Choroid plexus epithelial cell (primary cell): ENCODE measurements at regions not wholly inside any gene's neighbourhood (a gene's known extent, or its start where the extent isn't known, plus 50 kb on each side); places are given as distances from the start of the nearest gene placed in this dataset.
"Not testable (repeated sequence)": the region's sequence is repeated elsewhere in the genome, so short reads cannot be mapped to it uniquely, and the experiment has no call there.

Experiments used
- DNase-seq: peaks from one replicate; pipeline ENCODE4 v3.0.0-alpha.2; 2010; ENCODE audit warnings: low read depth
- H3K4me3 ChIP-seq: 2 replicates; pipeline ENCODE4 v1.5.1; 2011; ENCODE audit warnings: low read depth, mild to moderate bottlenecking, control low read depth, low read length, moderate library complexity
- TF ChIP-seq, protein P1 (sequence below): conservative IDR thresholded peaks from 2 replicates; pipeline ENCODE4 v1.5.1; 2011; ENCODE audit warnings: low read depth, mild to moderate bottlenecking, control low read depth, inconsistent platforms, low read length, moderate library complexity

- H3K4me3 ChIP-seq, result no peak overlapping the region
- TF ChIP-seq, protein P1, sequence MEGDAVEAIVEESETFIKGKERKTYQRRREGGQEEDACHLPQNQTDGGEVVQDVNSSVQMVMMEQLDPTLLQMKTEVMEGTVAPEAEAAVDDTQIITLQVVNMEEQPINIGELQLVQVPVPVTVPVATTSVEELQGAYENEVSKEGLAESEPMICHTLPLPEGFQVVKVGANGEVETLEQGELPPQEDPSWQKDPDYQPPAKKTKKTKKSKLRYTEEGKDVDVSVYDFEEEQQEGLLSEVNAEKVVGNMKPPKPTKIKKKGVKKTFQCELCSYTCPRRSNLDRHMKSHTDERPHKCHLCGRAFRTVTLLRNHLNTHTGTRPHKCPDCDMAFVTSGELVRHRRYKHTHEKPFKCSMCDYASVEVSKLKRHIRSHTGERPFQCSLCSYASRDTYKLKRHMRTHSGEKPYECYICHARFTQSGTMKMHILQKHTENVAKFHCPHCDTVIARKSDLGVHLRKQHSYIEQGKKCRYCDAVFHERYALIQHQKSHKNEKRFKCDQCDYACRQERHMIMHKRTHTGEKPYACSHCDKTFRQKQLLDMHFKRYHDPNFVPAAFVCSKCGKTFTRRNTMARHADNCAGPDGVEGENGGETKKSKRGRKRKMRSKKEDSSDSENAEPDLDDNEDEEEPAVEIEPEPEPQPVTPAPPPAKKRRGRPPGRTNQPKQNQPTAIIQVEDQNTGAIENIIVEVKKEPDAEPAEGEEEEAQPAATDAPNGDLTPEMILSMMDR, result no peak
- no peak for DNase-seq
These were observed 543.2 kb upstream of the B3GAT1 start for GRCh38 chr11:134955281-134955680.

DNA sequence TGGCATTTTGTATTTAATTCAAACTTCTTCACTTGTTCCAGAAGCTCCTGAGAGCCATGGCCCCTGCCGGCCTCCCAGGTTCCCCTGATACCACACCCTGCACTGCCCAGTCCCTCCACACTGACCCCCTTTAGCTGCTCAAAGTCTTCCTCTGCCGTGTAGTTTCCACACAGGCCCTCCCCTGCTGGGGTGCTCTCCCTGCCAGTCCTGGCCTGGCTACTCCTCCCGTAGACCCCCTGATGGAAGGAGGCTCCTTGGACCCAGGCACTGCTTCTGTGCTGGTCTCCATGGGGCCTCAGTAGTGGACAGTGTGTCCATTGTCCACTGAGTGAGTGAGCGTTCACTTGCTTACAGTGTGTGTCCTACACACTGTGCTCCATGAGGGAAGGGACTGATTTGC, 542.4 kb upstream of the B3GAT1 start:
- not testable (repeated sequence) for DNase-seq, H3K4me3 ChIP-seq

GRCh38 chr11:134953417-134953970, 541.5 kb upstream of the B3GAT1 start:
- not testable (repeated sequence) for H3K4me3 ChIP-seq, DNase-seq

DNA sequence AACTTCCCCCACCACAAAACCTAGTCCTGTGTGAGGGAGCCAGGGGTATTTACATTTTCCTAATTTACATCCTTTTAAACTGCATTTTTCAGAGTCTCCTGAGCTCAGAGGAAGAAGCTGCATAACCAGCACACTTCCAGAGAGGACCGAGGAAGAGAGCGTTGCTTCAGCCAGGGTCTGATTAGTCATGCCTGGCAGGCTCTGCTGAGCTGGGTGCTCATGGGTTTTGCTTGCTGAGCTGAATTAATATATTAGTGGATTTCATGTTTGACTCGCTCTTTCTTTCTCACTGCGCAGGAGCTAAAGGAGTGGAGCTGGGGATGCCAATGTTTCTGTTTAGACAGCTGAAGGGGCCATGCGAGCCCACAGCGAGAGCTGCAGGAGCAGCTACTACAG, 539.3 kb upstream of the B3GAT1 start:
- TF ChIP-seq, protein P1, result no peak
- H3K4me3 ChIP-seq, result peak overlapping the region; percentile 40
- peak; percentile 88 for DNase-seq

GRCh38 chr11:134950692-134951304, 538.8 kb upstream of the B3GAT1 start:
- TF ChIP-seq, protein P1, result no peak
- DNase-seq, result peak; percentile 26
- H3K4me3 ChIP-seq, result no peak overlapping the region

DNA sequence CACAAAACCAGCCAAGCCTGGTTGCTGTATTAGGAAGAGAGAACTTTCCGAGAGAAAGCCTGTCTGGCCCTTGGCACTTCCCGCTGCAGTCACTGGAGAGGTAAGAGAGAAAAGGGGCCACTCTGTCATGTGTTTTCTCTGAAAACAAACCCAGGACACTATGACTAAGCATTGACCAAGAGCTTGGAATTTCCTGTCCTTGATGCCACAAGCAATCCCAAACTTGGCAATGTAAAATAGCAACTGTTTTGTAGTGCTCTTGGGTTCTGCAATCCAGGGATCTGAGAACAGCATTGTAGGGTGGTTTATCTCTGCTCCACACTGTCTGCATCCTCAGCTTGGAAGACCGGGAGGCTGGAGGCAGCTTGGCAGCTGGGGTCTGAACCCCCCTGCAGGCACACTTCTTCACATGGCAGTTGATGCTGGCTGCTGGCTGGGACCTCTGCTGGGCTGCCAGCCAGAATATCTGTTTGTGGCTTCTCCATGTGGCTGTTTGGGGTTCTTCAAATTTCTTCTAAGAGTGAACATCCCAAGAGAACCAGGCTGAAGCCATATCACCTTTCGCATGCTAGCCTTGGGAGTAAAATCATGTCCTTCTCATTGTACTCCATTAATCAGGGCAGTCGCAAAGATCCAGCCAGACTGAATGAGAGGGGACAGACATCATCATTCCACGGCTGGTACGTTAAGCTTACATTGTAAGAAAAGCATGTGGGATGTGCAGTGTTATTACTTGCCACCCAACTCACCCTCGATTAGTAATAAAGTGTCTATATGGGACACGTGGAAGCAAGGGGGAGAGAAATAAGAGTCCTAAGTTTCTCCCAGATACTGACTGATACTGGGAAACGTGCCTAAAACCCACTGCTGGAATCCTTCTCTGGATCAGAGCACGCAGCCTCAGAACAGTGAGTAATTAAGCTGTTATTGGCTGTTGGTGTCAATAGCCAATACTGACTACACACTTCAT, 537.4 kb upstream of the B3GAT1 start:
- no peak overlapping the region for H3K4me3 ChIP-seq
- DNase-seq, result peak; percentile 71
- TF ChIP-seq, protein P1, result no peak

- no peak for DNase-seq
- TF ChIP-seq, protein P1, result no peak
- no peak overlapping the region for H3K4me3 ChIP-seq
These were observed 535.5 kb upstream of the B3GAT1 start for GRCh38 chr11:134947556-134947955.
